CD4-positive, alpha-beta memory T cell (primary cell): ENCODE measurements at regions not wholly inside any gene's neighbourhood (a gene's known extent, or its start where the extent isn't known, plus 50 kb on each side); places are given as distances from the start of the nearest gene placed in this dataset.
"Not testable (repeated sequence)": the region's sequence is repeated elsewhere in the genome, so short reads cannot be mapped to it uniquely, and the experiment has no call there.

ENCODE experiments used
- CTCF ChIA-PET: fragments of 350-600 bp; sonication (Branson Sonifier 250); formaldehyde crosslinking; loops from one replicate; lab custom pipeline; 2021; ENCODE audit warnings: inconsistent platforms; ENCODE audit not compliant: partially characterized antibody; lab: Charles Lee
- POLR2A ChIA-PET: fragments of 350-600 bp; sonication (Branson Sonifier 250); formaldehyde crosslinking; loops from one replicate; lab custom pipeline; 2021; ENCODE audit not compliant: partially characterized antibody; lab: Charles Lee
- DNase-seq, 5 donors: peaks; one replicate each; pipeline versions ENCODE4 v3.0.0 to v3.0.0-alpha.2; 2020 to 2022; ENCODE audit warnings: mixed read lengths in 1 of 5
- H3K27ac ChIP-seq: one replicate; pipeline ENCODE4 v1.7.0; 2013; ENCODE audit warnings: low read depth, low read length
- H3K27me3 ChIP-seq: 2 replicates; pipeline ENCODE4 v1.7.0; 2013; ENCODE audit warnings: mild to moderate bottlenecking, low read length, moderate library complexity; ENCODE audit not compliant: insufficient read depth
- H3K36me3 ChIP-seq: 2 replicates; pipeline ENCODE4 v1.7.0; 2013; ENCODE audit warnings: mild to moderate bottlenecking, low read length, moderate library complexity; ENCODE audit not compliant: insufficient read depth
- H3K4me1 ChIP-seq: 2 replicates; pipeline ENCODE4 v1.7.0; 2013; ENCODE audit warnings: mild to moderate bottlenecking, low read length, moderate library complexity; ENCODE audit not compliant: insufficient read depth
- H3K4me3 ChIP-seq, 2 donors: one replicate each; pipeline ENCODE4 v1.7.0; 2013; ENCODE audit warnings: low read length in 2 of 2, mild to moderate bottlenecking in 1 of 2
- H3K9me3 ChIP-seq, 2 donors: one replicate each; pipeline ENCODE4 v1.7.0; 2013; ENCODE audit warnings: low read length in 2 of 2, control low read depth in 1 of 2; ENCODE audit not compliant: control insufficient read depth in 1 of 2
- H3K27ac Mint-ChIP-seq, 7 donors: one replicate each; pipeline ENCODE4 v1.8.0; 2020 to 2021; ENCODE audit warnings: mixed read lengths in 7 of 7, mild to moderate bottlenecking in 6 of 7, inconsistent platforms in 3 of 7, moderate library complexity in 3 of 7
- H3K27me3 Mint-ChIP-seq, 2 donors: one replicate each; pipeline ENCODE4 v1.8.0; 2020 to 2021; ENCODE audit warnings: mixed read lengths in 2 of 2
- H3K36me3 Mint-ChIP-seq, 2 donors: one replicate each; pipeline ENCODE4 v1.8.0; 2020 to 2021; ENCODE audit warnings: mixed read lengths in 2 of 2, inconsistent platforms in 1 of 2, mild to moderate bottlenecking in 1 of 2
- H3K4me1 Mint-ChIP-seq, 4 donors: one replicate each; pipeline ENCODE4 v1.8.0; 2020 to 2021; ENCODE audit warnings: mixed read lengths in 4 of 4, mild to moderate bottlenecking in 1 of 4
- H3K4me3 Mint-ChIP-seq, 8 donors: one replicate each; pipeline ENCODE4 v1.8.0; 2020 to 2021; ENCODE audit warnings: mixed read lengths in 8 of 8, mild to moderate bottlenecking in 7 of 8, moderate library complexity in 6 of 8, inconsistent platforms in 3 of 8
- H3K9me3 Mint-ChIP-seq, 8 donors: one replicate each; pipeline ENCODE4 v1.8.0; 2020 to 2021; ENCODE audit warnings: mixed read lengths in 8 of 8, mild to moderate bottlenecking in 5 of 8, inconsistent platforms in 3 of 8, moderate library complexity in 1 of 8
- intact Hi-C: fragments of 100-400 bp; cut with micrococcal nuclease; formaldehyde crosslinking; loops from one replicate; pipeline ENCODE4 v1.15.1; 2023

DNA sequence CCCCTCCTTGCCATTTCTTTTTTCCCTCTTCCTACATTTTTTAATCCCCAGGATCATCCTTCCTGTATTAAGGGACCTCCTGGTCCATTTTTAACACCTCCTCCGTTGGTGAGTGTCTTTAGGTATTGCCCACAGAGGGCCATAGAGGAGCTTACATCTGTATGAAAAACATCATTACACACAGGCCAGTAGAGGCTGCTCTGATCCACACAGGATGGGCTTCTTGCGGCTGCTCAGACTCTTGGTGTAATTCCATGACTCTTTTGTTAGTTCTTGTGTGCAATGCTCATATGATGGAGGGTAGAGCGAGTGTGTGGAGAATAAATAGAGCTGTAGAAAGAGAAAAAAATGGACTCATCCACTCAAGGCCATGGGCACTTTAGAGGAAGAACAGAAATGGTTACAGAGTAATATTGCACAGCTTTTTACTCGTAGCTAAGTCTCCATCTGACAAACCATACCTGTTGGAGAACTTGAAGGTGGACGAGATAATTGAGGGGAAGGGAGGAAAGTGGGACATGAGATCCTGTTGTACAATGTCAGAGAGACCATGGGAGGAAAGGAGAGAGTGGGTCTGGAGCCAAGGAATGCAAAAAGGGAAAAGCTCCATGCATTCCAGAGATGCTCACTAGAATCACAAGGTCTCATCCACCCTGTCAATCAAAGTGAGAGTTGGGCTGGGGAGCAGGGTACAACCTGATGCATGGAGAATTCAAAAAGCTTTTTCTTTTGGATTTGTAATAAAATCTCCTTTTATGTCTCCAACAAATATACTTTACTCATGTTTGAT is 129.7 kb upstream of the TNP1 start:
- POLR2A ChIA-PET, result no interaction called here
- H3K27ac Mint-ChIP-seq, result no peak overlapping the region
- DNase-seq, result no peak
- H3K27me3 Mint-ChIP-seq, result peaks cover 5 to 6% of the 10 kb centered on the region in 2 donors
- Histone ChIP-seq H3K36me3 (no peaks in the 10 kb centered on the region), H3K4me1 (no peaks in the 10 kb centered on the region), H3K27me3 (no peaks in the 10 kb centered on the region), H3K4me3 (no peak overlapping the region), H3K27ac (no peak overlapping the region), H3K9me3 (no peaks in the 10 kb centered on the region)
- H3K4me1 Mint-ChIP-seq, result no peaks in the 10 kb centered on the region
- CTCF ChIA-PET, result no interaction called here
- intact Hi-C loops, result no loop called here
- H3K4me3 Mint-ChIP-seq, result no peak overlapping the region
- H3K36me3 Mint-ChIP-seq, result no peaks in the 10 kb centered on the region
- peaks cover 0 to 6% (median 0%) of the 10 kb centered on the region in 8 donors for H3K9me3 Mint-ChIP-seq

DNA sequence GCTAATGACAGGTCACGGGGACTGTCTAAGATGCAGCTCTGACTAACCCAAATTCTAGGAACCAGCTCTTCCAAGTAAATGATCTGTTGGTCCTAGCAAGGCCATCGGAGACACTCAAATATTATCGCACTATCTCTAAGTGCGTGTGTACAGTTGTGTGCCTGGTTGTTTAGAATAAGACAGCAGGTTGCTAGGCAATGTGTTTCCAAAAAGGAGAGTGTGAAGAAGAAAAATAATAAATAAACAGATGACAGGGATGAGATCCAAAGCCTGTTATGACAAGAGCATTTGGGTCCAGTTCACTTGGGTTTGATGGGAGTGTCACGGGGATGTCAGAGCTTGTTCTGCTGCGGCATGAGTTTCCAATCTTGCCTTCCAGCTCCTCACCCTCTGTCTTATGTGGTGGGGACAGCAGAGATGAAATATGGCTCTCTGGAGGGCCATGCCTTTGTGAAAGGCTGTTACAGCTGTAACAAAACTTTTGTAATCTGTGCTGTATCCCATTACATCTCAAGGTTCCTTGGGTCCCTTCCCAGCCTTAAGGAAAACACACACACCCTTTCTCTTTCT is 127.5 kb upstream of the TNP1 start:
- Histone ChIP-seq H3K36me3 (no peaks in the 10 kb centered on the region), H3K4me1 (no peaks in the 10 kb centered on the region), H3K9me3 (no peaks in the 10 kb centered on the region), H3K27me3 (no peaks in the 10 kb centered on the region), H3K4me3 (no peak overlapping the region), H3K27ac (no peak overlapping the region)
- Mint-ChIP-seq H3K36me3 (no peaks in the 10 kb centered on the region), H3K4me3 (no peak overlapping the region), H3K27me3 (peaks cover 7 to 9% of the 10 kb centered on the region in 2 donors), H3K27ac (no peak overlapping the region), H3K9me3 (peaks cover 0 to 12% (median 2%) of the 10 kb centered on the region in 8 donors), H3K4me1 (no peaks in the 10 kb centered on the region)
- ChIA-PET POLR2A (no interaction called here), CTCF (no interaction called here)
- intact Hi-C loops, result no loop called here
- no peak for DNase-seq

DNA sequence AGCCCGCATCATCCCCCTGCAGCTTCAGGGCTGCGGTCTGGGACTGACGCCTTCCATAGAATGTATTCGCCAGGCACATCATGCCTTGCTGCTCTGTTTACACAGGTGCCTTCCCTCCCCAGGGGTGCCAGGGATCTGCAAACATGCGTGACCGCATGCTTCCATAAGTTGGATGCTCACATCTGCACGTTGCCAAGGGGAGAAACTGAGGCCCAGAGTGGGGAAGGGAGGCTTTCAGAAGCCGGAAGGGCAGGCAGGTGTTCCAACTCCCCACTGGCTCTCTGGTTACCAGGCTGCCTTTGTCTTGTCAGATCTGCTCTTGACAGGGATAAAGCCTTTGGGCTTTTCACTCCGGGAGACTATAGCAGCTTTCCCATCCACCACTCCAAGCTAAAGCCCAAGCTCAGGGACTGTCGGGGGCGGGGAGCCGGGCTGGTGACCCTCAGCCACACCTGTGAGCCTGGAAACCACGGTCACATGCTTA is 125.8 kb upstream of the TNP1 start:
- ChIA-PET POLR2A (no interaction called here), CTCF (no interaction called here)
- Histone ChIP-seq H3K9me3 (no peaks in the 10 kb centered on the region), H3K4me3 (no peak overlapping the region), H3K4me1 (no peaks in the 10 kb centered on the region), H3K27ac (no peak overlapping the region), H3K36me3 (no peaks in the 10 kb centered on the region), H3K27me3 (no peaks in the 10 kb centered on the region)
- H3K4me3 Mint-ChIP-seq, result no peak overlapping the region
- intact Hi-C loops, result no loop called here
- peaks cover 9 to 10% of the 10 kb centered on the region in 2 donors for H3K27me3 Mint-ChIP-seq
- no peak overlapping the region for H3K27ac Mint-ChIP-seq
- no peak for DNase-seq
- no peaks in the 10 kb centered on the region for H3K4me1 Mint-ChIP-seq
- peaks cover 0 to 17% (median 2%) of the 10 kb centered on the region in 8 donors for H3K9me3 Mint-ChIP-seq
- no peaks in the 10 kb centered on the region for H3K36me3 Mint-ChIP-seq

DNA sequence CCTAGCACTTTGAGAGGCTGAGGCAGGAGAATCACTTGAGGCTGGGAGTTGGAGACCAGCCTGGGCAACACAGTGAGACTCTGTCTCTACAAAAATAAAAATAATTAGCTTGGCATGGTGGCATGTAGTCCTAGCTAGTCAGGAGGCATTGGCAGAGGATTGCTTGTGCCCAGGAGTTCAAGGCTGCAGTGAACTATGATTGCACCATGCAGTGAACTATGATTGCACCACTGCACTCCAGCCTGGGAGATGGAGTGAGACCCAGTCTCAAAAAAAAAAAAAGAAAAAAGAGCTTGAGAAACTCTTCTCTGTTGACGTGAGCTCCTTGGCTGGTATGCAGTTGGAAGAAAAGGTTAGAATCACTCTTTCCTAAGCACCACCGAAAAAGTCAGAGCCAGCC is 125.1 kb upstream of the TNP1 start:
- Mint-ChIP-seq H3K27ac (no peak overlapping the region), H3K9me3 (peaks cover 0 to 17% (median 2%) of the 10 kb centered on the region in 8 donors), H3K4me1 (no peaks in the 10 kb centered on the region), H3K27me3 (peaks cover 9 to 10% of the 10 kb centered on the region in 2 donors), H3K4me3 (no peak overlapping the region), H3K36me3 (no peaks in the 10 kb centered on the region)
- Histone ChIP-seq H3K9me3 (no peaks in the 10 kb centered on the region), H3K4me3 (no peak overlapping the region), H3K27ac (no peak overlapping the region), H3K36me3 (no peaks in the 10 kb centered on the region), H3K27me3 (no peaks in the 10 kb centered on the region), H3K4me1 (no peaks in the 10 kb centered on the region)
- DNase-seq, result no peak
- ChIA-PET POLR2A (no interaction called here), CTCF (no interaction called here)
- intact Hi-C loops, result no loop called here

DNA sequence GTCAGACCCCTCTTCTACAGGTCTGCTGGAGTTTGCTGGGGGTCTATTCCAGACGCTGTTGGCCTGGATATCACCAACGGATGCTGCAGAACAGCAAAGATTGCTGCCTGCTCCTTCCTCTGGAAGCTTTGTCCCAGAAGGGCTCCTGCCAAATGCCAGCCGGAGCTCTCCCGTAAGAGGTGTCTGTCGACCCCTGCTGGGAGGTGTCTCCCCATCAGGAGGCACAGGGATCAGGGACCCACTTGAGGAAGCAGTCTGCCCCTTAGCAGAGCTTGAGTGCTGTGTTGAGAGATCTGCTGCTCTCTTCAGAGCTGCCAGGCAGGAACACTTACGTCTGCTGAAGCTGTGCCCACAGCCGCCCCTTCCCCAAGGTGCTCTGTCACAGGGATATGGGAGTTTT is 122.1 kb upstream of the TNP1 start:
- H3K4me3 Mint-ChIP-seq, H3K4me3 ChIP-seq, H3K9me3 ChIP-seq, H3K27me3 Mint-ChIP-seq, H3K27ac ChIP-seq, intact Hi-C loops, CTCF ChIA-PET, POLR2A ChIA-PET, H3K4me1 ChIP-seq, H3K27me3 ChIP-seq, H3K27ac Mint-ChIP-seq, H3K36me3 ChIP-seq, H3K36me3 Mint-ChIP-seq, H3K4me1 Mint-ChIP-seq, DNase-seq: not testable (repeated sequence)
- H3K9me3 Mint-ChIP-seq, result peaks cover 0 to 15% (median 3%) of the 10 kb centered on the region in 8 donors

DNA sequence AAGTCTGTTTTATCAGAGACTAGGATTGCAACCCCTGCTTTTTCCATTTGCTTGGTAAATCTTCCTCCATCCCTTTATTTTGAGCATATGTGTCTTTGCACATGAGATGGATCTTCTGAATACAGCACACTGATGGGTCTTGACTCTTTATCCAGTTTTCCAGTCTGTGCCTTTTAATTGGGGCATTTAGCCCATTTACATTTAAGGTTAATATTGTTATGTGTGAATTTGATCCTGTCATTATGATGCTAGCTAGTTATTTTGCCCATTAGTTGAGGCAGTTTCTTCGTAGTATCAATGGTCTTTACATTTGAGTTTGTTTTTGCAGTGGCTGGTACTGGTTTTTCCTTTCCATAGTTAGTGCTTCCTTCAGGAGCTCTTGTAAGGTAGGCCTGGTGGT is 120.6 kb upstream of the TNP1 start:
- POLR2A ChIA-PET, result not testable (repeated sequence)

DNA sequence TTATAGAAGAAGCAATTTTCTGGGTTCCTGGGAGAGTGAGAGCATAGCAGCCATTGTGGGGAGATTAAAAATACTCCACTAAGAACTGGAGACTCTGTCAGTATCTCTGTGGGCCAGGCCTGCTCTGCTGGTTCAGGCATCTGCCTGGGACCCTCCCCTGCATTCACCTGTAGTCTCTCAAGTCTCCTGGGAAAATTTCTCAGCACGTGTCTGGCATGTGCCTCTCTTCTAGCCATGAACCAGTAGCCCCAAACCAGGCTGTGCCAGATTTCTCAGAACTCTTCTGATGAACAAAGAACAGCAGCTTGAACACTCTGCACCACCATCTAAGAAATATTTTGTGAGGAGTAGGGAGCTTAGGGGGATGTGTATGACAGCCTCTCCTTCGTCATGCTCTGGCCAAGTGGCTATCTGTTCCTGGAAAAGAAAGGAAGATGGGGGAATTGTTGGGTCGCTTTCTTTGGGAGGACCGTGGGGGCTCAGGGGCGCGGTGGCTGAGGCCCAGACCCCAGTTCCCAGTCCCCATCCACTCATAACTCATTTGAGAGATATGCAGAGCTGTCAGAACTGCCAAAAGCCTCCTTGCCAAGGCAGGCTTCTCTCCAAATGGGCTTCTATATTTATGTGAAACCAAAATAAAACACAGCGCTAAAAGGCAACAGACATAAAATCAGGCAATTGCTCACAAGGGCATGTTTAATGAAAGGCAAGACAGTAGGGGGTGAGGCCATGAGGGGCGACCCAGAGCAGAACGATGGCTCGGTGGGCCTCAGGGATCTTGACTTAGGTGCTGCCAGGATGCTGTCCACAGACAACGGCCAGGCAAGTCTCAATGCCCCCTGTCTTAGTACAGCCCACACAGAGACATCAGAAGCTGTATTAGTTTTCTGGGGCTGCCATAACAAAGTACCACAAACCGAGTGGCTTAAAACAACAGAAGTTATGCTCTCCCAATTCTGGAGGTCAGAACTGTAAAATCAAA is 114.7 kb upstream of the TNP1 start:
- Mint-ChIP-seq H3K4me1 (no peaks in the 10 kb centered on the region), H3K4me3 (no peak overlapping the region), H3K27me3 (peaks cover 0 to 2% of the 10 kb centered on the region in 2 donors), H3K36me3 (no peaks in the 10 kb centered on the region), H3K9me3 (peaks cover 0 to 8% (median 0%) of the 10 kb centered on the region in 8 donors), H3K27ac (no peak overlapping the region)
- no peak overlapping the region for H3K27ac ChIP-seq
- H3K9me3 ChIP-seq, result no peaks in the 10 kb centered on the region
- no peak for DNase-seq
- H3K27me3 ChIP-seq, result no peaks in the 10 kb centered on the region
- H3K4me1 ChIP-seq, result no peaks in the 10 kb centered on the region
- CTCF ChIA-PET, result no interaction called here
- H3K36me3 ChIP-seq, result no peaks in the 10 kb centered on the region
- POLR2A ChIA-PET, result no interaction called here
- no peak overlapping the region for H3K4me3 ChIP-seq
- intact Hi-C loops, result no loop called here

More for the DNA sequence above, 120.6 kb upstream of the TNP1 start:
- H3K4me1 ChIP-seq, H3K27ac Mint-ChIP-seq, H3K27me3 Mint-ChIP-seq, CTCF ChIA-PET, DNase-seq, H3K36me3 ChIP-seq, H3K36me3 Mint-ChIP-seq, intact Hi-C loops, H3K27ac ChIP-seq, H3K4me3 ChIP-seq, H3K27me3 ChIP-seq, H3K4me1 Mint-ChIP-seq, H3K9me3 ChIP-seq, H3K4me3 Mint-ChIP-seq: not testable (repeated sequence)
- H3K9me3 Mint-ChIP-seq, result peaks cover 0 to 21% (median 3%) of the 10 kb centered on the region in 8 donors
